RWPE2 (cell line): ENCODE measurements at regions not wholly inside any gene's neighbourhood (a gene's known extent, or its start where the extent isn't known, plus 50 kb on each side); places are given as distances from the start of the nearest gene placed in this dataset.

Source experiments
- ATAC-seq: fragments of 200-7000 bp; cut with Tn5 transposase; 3 replicates; pipeline ENCODE4 v1.9.1; 2021; ENCODE audit warnings: low read depth
- DNase-seq: peaks from one replicate; pipeline ENCODE4 v3.0.0-alpha.2; 2020; ENCODE audit warnings: low spot score
- H3K27ac ChIP-seq: fragments of 450-650 bp; 2 replicates; pipeline ENCODE4 v1.5.1; 2017; ENCODE audit warnings: mild to moderate bottlenecking; ENCODE audit not compliant: poor library complexity, severe bottlenecking
- H3K27me3 ChIP-seq: fragments of 250-450 bp; sonication (Bioruptor Pico); 2 replicates; pipeline ENCODE4 v1.5.1; 2021; ENCODE audit warnings: mild to moderate bottlenecking, moderate library complexity; ENCODE audit not compliant: insufficient read depth, poor library complexity, severe bottlenecking
- H3K36me3 ChIP-seq: fragments of 250-450 bp; sonication (Bioruptor Pico); 2 replicates; pipeline ENCODE4 v1.5.1; 2020; ENCODE audit warnings: low read depth, mild to moderate bottlenecking, moderate library complexity
- H3K4me1 ChIP-seq: fragments of 250-450 bp; sonication (Bioruptor Pico); 2 replicates; pipeline ENCODE4 v1.5.1; 2021; ENCODE audit warnings: mild to moderate bottlenecking, moderate library complexity; ENCODE audit not compliant: insufficient read depth, poor library complexity, severe bottlenecking
- H3K4me3 ChIP-seq: fragments of 250-450 bp; sonication (Bioruptor Pico); 2 replicates; pipeline ENCODE4 v1.5.1; 2021; ENCODE audit warnings: mild to moderate bottlenecking, moderate library complexity; ENCODE audit not compliant: severe bottlenecking
- H3K9me3 ChIP-seq: fragments of 250-450 bp; sonication (Bioruptor Pico); 2 replicates; pipeline ENCODE4 v1.5.1; 2021; ENCODE audit warnings: mild to moderate bottlenecking, moderate library complexity; ENCODE audit not compliant: severe bottlenecking
- CTCF ChIP-seq: fragments of 450-650 bp; IDR thresholded peaks from one replicate; pipeline ENCODE4 v1.5.1; 2017; ENCODE audit warnings: mild to moderate bottlenecking, moderate library complexity; ENCODE audit not compliant: poor library complexity, severe bottlenecking

DNA sequence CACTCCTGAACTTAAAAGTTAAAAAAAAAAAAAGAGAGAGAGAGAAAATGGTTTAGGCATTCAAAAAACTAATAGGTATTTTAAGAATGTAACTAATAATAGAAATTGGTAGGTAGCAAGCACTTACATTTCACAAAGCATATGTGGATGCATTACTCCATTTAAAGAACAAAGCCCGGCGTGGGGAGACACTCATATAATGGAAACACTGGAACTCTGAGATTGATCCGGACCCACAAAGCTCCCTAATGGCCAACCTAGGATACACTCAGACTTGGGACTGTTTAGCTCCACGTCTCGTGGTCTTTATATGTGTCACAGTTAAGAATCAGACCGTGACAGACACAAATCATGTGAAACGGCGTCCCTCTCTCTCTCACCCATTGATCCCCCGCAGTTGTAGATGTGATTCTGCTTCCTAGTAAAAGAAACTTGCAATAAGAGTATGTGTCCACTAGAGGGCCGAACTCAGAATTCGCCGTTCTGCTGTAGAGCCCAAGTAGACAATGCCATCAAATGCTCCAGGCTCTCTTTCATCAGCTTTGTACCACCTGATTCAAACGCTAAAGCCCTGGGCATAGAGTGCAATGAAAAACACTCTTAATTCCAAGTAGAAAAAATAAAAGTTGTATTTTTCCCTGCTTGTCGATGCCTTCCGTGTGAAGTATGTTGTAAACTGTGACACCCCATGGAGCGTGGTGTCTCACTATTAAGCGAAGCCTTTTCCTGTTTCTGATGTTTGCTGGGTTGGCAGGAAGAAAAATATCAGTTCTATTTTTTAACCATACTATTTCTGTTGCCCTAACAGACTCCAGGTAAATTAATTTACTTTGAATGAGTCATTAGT is 429.0 kb upstream of the MTPN start:
- no peaks in the 10 kb centered on the region for H3K4me1 ChIP-seq
- peak; percentile 78 for ATAC-seq
- no peak overlapping the region for H3K27ac ChIP-seq
- H3K27me3 ChIP-seq = no peaks in the 10 kb centered on the region
- DNase-seq = no peak
- H3K36me3 ChIP-seq = no peaks in the 10 kb centered on the region
- H3K4me3 ChIP-seq = no peak overlapping the region
- peak; percentile 79 for TF ChIP-seq CTCF
- no peaks in the 10 kb centered on the region for H3K9me3 ChIP-seq

GRCh38 chr7:136403591-136403990 is 426.4 kb upstream of the MTPN start:
- no peak for ATAC-seq
- Histone ChIP-seq H3K4me1 (no peaks in the 10 kb centered on the region), H3K27ac (no peak overlapping the region), H3K27me3 (peaks cover 3% of the 10 kb centered on the region), H3K36me3 (no peaks in the 10 kb centered on the region), H3K9me3 (no peaks in the 10 kb centered on the region), H3K4me3 (no peak overlapping the region)
- DNase-seq = no peak
- no peak for TF ChIP-seq CTCF

DNA sequence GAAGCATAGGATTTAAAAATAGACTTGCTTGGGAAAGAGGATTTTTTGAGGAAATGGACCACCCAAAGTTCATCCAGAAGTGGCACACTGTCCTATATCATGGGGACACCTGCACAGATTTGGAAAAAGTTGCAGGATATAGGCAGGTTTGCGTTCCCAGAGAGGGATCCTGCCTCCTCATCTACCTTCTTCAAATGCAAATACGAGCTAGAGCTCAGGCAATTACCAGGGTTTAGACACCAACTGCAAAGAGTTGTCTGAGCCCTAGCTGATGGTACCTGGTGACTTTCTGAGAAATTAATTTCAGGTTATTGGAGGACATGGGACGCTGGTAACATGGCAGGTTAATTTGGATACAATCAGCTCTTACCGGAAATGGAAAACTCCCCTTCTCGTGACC is 423.7 kb upstream of the MTPN start:
- no peaks in the 10 kb centered on the region for H3K4me1 ChIP-seq
- no peaks in the 10 kb centered on the region for H3K9me3 ChIP-seq
- H3K27me3 ChIP-seq = peaks cover 3% of the 10 kb centered on the region
- ATAC-seq = no peak
- no peak for DNase-seq
- no peak for TF ChIP-seq CTCF
- no peak overlapping the region for H3K4me3 ChIP-seq
- no peak overlapping the region for H3K27ac ChIP-seq
- no peaks in the 10 kb centered on the region for H3K36me3 ChIP-seq

DNA sequence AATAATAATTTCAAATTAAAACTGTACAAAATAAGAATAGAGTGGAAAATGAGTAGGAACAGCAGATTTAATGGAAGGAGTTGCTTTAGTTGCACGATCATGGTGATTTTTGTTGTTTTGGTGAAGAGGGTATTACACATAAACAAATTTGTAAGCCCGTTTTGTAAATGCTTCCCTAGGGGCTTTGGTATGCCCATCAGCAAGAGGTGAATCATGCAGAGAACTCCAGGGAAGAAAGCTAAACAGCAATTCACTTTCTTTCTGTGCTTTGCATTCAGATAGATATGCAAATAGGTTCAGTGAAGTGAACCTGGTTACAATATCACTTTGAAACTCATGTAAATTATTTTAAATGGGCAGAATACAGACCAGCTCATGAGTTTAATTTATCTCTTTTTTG is 422.2 kb upstream of the MTPN start:
- Histone ChIP-seq H3K9me3 (no peaks in the 10 kb centered on the region), H3K4me1 (no peaks in the 10 kb centered on the region), H3K36me3 (no peaks in the 10 kb centered on the region), H3K4me3 (no peak overlapping the region), H3K27ac (no peak overlapping the region), H3K27me3 (peaks cover 3% of the 10 kb centered on the region)
- TF ChIP-seq CTCF = no peak
- DNase-seq = no peak
- ATAC-seq = no peak

GRCh38 chr7:136392856-136393255 is 415.7 kb upstream of the MTPN start:
- Histone ChIP-seq H3K36me3 (no peaks in the 10 kb centered on the region), H3K4me1 (no peaks in the 10 kb centered on the region), H3K27me3 (peaks cover 3% of the 10 kb centered on the region), H3K9me3 (no peaks in the 10 kb centered on the region), H3K4me3 (no peak overlapping the region), H3K27ac (no peak overlapping the region)
- DNase-seq (no peak), ATAC-seq (no peak)
- TF ChIP-seq CTCF = no peak
